ENCODE measurements at regions not wholly inside any gene's neighbourhood (a gene's known extent, or its start where the extent isn't known, plus 50 kb on each side); places are given as distances from the start of the nearest gene placed in this dataset.

GRCh38 chr7:153414288-153414629 lies 637.9 kb upstream of the DPP6 start:
- TF ChIP-seq CTCF (IDR thresholded peaks at IDR 0.05) (no peak), POLR2A (IDR thresholded peaks at IDR 0.05) (no peak)
